SK-N-SH treated with all-trans-retinoic acid at 6 μM for 48 hours (cell line): ENCODE measurements at regions not wholly inside any gene's neighbourhood (a gene's known extent, or its start where the extent isn't known, plus 50 kb on each side); places are given as distances from the start of the nearest gene placed in this dataset.

Experiments used
- ATAC-seq: fragments of 200-7000 bp; cut with Tn5 transposase; 3 replicates; pipeline ENCODE4 v1.9.1; 2020; ENCODE audit warnings: mild to moderate bottlenecking, moderate library complexity
- ARNTL ChIP-seq: fragments of 450-650 bp; formaldehyde crosslinking; IDR thresholded peaks from 2 replicates; pipeline ENCODE4 v1.5.0; 2020; ENCODE audit warnings: low read depth, mild to moderate bottlenecking, moderate library complexity, borderline replicate concordance
- BACH2 ChIP-seq: fragments of 250-450 bp; sonication (Bioruptor Pico); IDR thresholded peaks from 2 replicates; pipeline ENCODE4 v1.9.0; 2021; ENCODE audit warnings: mild to moderate bottlenecking, borderline replicate concordance
- CSDC2 ChIP-seq: fragments of 250-450 bp; sonication (Bioruptor Pico); IDR thresholded peaks from 2 replicates; pipeline ENCODE4 v1.5.0; 2020; ENCODE audit warnings: mild to moderate bottlenecking, moderate library complexity
- ESRRG ChIP-seq: fragments of 250-450 bp; sonication (Bioruptor Pico); IDR thresholded peaks from 2 replicates; pipeline ENCODE4 v1.6.1; 2021; ENCODE audit warnings: mild to moderate bottlenecking
- GLIS3 ChIP-seq: fragments of 250-450 bp; sonication (Bioruptor Pico); IDR thresholded peaks from 2 replicates; pipeline ENCODE4 v1.5.0; 2020; ENCODE audit warnings: mild to moderate bottlenecking, moderate library complexity
- ISL1 ChIP-seq: fragments of 250-450 bp; sonication (Bioruptor Pico); IDR thresholded peaks from 2 replicates; pipeline ENCODE4 v2.1.2; 2022; ENCODE audit warnings: mild to moderate bottlenecking, moderate library complexity
- PPARA ChIP-seq: fragments of 250-450 bp; sonication (Bioruptor Pico); IDR thresholded peaks from 2 replicates; pipeline ENCODE4 v1.5.0; 2020; ENCODE audit warnings: mild to moderate bottlenecking, borderline replicate concordance
- RARB ChIP-seq: fragments of 250-450 bp; sonication (Bioruptor Pico); IDR thresholded peaks from 2 replicates; pipeline ENCODE4 v1.8.0; 2021; ENCODE audit warnings: mild to moderate bottlenecking, moderate library complexity
- SNAI2 ChIP-seq: fragments of 250-450 bp; sonication (Bioruptor Pico); IDR thresholded peaks from 2 replicates; pipeline ENCODE4 v1.5.0; 2020; ENCODE audit warnings: mild to moderate bottlenecking, moderate library complexity
- TCF4 ChIP-seq: fragments of 250-450 bp; sonication (Bioruptor Pico); IDR thresholded peaks from 2 replicates; pipeline ENCODE4 v1.8.0; 2021; ENCODE audit warnings: mild to moderate bottlenecking, moderate library complexity, borderline replicate concordance
- TOX ChIP-seq: fragments of 250-450 bp; sonication (Bioruptor Pico); IDR thresholded peaks from 2 replicates; pipeline ENCODE4 v1.8.0; 2021; ENCODE audit warnings: mild to moderate bottlenecking, moderate library complexity, borderline replicate concordance
- ZC3H10 ChIP-seq: fragments of 250-450 bp; sonication (Bioruptor Pico); IDR thresholded peaks from 2 replicates; pipeline ENCODE4 v1.5.1; 2021; ENCODE audit warnings: mild to moderate bottlenecking, moderate library complexity
- ZFP3 ChIP-seq: fragments of 250-450 bp; sonication (Bioruptor Pico); IDR thresholded peaks from 2 replicates; pipeline ENCODE4 v1.5.0; 2020; ENCODE audit warnings: mild to moderate bottlenecking, moderate library complexity
- ZFP30 ChIP-seq: fragments of 450-650 bp; formaldehyde crosslinking; IDR thresholded peaks from 2 replicates; pipeline ENCODE4 v1.5.0; 2022; ENCODE audit warnings: mild to moderate bottlenecking, moderate library complexity
- ZNF565 ChIP-seq: fragments of 450-650 bp; formaldehyde crosslinking; conservative IDR thresholded peaks from 2 replicates; pipeline ENCODE4 v1.5.0; 2020; ENCODE audit warnings: low read depth, mild to moderate bottlenecking, moderate library complexity
- ZNF70 ChIP-seq: fragments of 450-650 bp; formaldehyde crosslinking; IDR thresholded peaks from 2 replicates; pipeline ENCODE4 v1.5.0; 2020; ENCODE audit warnings: mild to moderate bottlenecking, moderate library complexity
- ZNF8 ChIP-seq: fragments of 450-650 bp; formaldehyde crosslinking; IDR thresholded peaks from 2 replicates; pipeline ENCODE4 v1.5.0; 2020; ENCODE audit warnings: mild to moderate bottlenecking, moderate library complexity
- TF ChIP-seq, protein P1 (sequence below): fragments of 250-450 bp; sonication (Bioruptor Pico); IDR thresholded peaks from 2 replicates; pipeline ENCODE4 v1.5.1; 2020; ENCODE audit warnings: low read depth, mild to moderate bottlenecking, moderate library complexity
- TF ChIP-seq, protein P2 (sequence below): fragments of 250-450 bp; sonication (Bioruptor Pico); IDR thresholded peaks from 2 replicates; pipeline ENCODE4 v1.8.0; 2020; ENCODE audit warnings: mild to moderate bottlenecking, moderate library complexity, borderline replicate concordance
- TF ChIP-seq, protein P3 (sequence below): fragments of 250-450 bp; sonication (Bioruptor Pico); IDR thresholded peaks from 2 replicates; pipeline ENCODE4 v1.8.0; 2021; ENCODE audit warnings: low read depth, mild to moderate bottlenecking, moderate library complexity, borderline replicate concordance
- TF ChIP-seq, protein P4 (sequence below): fragments of 250-450 bp; sonication (Bioruptor Pico); IDR thresholded peaks from 2 replicates; pipeline ENCODE4 v1.5.0; 2020; ENCODE audit warnings: mild to moderate bottlenecking, moderate library complexity

DNA sequence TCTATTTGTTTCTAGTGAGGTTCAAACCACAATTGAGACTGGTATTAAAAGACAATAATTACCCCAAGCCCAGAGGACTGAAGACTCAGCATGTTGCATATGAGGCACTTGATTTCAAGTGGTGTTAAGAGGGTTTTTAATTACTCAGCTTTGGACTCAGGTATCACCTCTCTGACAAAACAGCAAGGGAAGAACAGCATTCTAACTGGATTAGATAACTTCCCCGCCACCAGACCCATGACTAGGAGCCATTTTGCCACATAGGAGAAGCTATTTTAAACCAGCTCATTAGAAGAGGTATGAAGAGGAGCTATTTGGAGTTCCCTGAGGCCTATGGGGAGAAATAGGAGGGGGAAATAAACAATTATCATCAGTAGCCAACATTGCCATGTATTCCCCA, 226.1 kb upstream of the TOX3 start:
- no peak for ATAC-seq
- TF ChIP-seq PPARA (CRISPR knock-in tag): no peak
- TF ChIP-seq GLIS3 (CRISPR knock-in tag): no peak
- no peak for TF ChIP-seq TCF4 (CRISPR knock-in tag)
- no peak for TF ChIP-seq CSDC2 (CRISPR knock-in tag)
- TF ChIP-seq ZNF8 (CRISPR knock-in tag): no peak

DNA sequence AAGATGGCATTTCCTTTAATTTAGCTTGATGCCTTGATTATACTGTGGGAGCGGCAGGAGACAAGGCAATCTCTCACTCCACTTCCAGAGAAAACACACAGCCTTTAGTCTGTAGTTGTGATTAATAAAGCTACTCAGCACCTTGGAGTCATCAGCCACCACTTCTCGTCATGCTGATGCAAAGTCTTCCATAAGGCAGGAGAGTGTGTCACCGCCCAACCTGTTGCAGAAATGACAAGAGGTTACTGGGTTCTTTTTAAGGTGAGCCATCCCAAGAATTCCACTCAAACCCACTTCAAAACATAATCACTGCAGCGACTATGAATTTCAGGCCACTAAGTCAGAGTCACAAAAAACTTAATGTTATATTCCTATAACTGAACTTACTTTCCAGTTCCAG, 223.9 kb upstream of the TOX3 start:
- no peak for ATAC-seq
- no peak for TF ChIP-seq TOX (CRISPR knock-in tag)
- TF ChIP-seq, protein P1, sequence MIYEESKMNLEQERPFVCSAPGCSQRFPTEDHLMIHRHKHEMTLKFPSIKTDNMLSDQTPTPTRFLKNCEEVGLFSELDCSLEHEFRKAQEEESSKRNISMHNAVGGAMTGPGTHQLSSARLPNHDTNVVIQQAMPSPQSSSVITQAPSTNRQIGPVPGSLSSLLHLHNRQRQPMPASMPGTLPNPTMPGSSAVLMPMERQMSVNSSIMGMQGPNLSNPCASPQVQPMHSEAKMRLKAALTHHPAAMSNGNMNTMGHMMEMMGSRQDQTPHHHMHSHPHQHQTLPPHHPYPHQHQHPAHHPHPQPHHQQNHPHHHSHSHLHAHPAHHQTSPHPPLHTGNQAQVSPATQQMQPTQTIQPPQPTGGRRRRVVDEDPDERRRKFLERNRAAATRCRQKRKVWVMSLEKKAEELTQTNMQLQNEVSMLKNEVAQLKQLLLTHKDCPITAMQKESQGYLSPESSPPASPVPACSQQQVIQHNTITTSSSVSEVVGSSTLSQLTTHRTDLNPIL (CRISPR knock-in tag): no peak
- TF ChIP-seq ZNF565 (CRISPR knock-in tag): no peak
- TF ChIP-seq BACH2 (CRISPR knock-in tag): no peak
- TF ChIP-seq, protein P2, sequence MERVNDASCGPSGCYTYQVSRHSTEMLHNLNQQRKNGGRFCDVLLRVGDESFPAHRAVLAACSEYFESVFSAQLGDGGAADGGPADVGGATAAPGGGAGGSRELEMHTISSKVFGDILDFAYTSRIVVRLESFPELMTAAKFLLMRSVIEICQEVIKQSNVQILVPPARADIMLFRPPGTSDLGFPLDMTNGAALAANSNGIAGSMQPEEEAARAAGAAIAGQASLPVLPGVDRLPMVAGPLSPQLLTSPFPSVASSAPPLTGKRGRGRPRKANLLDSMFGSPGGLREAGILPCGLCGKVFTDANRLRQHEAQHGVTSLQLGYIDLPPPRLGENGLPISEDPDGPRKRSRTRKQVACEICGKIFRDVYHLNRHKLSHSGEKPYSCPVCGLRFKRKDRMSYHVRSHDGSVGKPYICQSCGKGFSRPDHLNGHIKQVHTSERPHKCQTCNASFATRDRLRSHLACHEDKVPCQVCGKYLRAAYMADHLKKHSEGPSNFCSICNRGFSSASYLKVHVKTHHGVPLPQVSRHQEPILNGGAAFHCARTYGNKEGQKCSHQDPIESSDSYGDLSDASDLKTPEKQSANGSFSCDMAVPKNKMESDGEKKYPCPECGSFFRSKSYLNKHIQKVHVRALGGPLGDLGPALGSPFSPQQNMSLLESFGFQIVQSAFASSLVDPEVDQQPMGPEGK (CRISPR knock-in tag): no peak
- no peak for TF ChIP-seq RARB (CRISPR knock-in tag)
- no peak for TF ChIP-seq ZNF70
- no peak for TF ChIP-seq SNAI2 (CRISPR knock-in tag)
- TF ChIP-seq ZFP3: no peak
- TF ChIP-seq, all 23 proteins: peak for 0

DNA sequence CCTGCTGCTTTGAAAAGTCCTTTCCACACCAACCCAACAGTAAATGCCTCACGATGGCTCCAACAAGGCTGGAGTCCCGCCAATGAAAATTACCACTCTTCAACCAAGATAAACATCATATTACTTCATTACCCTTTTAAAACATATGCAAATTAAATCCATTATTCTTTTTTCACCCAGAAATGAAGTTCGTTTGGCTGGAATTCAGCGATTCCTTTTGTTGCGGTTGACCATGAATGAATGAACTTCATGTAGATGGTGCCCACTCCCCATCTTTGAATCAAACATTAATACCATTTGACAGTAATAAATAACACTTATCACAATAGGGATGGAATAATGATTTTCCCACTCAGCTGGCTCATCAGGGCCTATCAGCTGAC, 211.5 kb upstream of the TOX3 start:
- TF ChIP-seq PPARA (CRISPR knock-in tag) (no peak), ISL1 (CRISPR knock-in tag) (no peak)
- TF ChIP-seq, protein P2 (CRISPR knock-in tag): no peak
- TF ChIP-seq, protein P3, sequence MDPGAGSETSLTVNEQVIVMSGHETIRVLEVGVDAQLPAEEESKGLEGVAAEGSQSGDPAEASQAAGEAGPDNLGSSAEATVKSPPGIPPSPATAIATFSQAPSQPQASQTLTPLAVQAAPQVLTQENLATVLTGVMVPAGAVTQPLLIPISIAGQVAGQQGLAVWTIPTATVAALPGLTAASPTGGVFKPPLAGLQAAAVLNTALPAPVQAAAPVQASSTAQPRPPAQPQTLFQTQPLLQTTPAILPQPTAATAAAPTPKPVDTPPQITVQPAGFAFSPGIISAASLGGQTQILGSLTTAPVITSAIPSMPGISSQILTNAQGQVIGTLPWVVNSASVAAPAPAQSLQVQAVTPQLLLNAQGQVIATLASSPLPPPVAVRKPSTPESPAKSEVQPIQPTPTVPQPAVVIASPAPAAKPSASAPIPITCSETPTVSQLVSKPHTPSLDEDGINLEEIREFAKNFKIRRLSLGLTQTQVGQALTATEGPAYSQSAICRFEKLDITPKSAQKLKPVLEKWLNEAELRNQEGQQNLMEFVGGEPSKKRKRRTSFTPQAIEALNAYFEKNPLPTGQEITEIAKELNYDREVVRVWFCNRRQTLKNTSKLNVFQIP (CRISPR knock-in tag): no peak
- ATAC-seq: no peak

DNA sequence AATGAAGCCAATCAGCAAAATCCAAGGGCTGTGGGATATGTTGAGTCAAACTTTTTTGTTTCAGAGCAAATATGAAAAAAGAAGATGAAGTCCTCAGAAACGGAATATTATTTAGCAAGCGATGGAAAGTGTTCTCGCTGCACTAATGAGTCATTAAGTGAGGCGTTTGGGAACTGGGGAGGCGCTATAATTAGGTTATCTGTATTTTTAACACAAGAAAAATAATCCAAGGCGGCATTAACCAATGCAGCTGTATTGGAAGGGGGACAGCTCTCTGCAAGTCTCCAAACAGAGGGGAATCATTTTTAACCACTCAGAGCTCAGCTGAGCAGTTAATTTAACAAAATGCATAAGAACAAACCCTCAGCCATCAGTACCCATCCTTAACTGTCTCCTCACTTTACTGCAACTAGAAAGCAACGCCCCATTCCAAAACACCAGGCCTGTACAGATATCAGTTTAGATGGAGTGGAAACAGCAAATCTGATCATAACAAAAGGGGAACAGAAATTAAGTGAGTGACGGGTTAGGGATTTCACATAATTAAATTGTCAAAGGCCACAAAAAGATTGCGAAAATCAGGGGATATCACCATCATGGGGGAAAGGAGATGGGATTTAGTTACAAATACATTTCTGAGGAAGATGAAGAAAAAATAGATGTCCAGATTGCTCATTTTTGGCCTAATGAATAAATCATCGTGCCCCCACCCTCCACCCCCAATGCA, 211.0 kb upstream of the TOX3 start:
- TF ChIP-seq ISL1 (CRISPR knock-in tag) (no peak), SNAI2 (CRISPR knock-in tag) (no peak), RARB (CRISPR knock-in tag) (no peak)
- TF ChIP-seq, protein P1 (CRISPR knock-in tag): no peak
- no peak for ATAC-seq

DNA sequence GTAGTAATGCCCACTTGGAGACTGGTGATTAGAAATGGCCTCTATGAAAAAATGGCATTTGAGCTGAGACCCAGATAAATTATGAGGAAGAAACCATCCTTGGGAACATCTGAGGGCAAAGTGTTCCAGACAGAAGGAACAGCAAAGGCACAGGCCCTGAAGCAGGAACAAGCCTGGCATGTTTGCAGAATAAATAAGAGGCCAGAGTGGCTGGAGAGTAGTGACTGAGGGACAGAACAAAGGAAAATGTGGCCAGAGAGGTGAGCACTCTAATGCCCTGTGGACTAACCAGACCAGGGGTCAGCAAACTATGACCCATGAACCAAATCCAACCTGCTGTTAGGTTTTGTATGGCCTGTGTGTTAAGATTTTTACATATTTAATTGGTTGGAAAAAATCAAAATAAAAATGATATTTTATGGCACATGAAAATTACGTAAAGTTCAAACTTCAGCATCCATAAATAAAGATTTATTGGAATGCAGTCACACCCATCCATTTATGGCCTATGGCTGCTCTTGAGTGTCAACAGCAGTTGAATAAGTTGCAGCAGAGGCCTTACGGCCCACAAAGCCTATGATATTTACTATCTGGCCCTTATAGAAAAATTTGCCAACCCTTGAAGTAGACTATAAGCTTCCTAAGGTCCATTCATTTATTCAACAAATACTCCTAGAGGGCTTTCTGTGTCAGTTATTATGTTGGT, 210.0 kb upstream of the TOX3 start:
- no peak for ATAC-seq
- TF ChIP-seq ESRRG (CRISPR knock-in tag) (no peak), RARB (CRISPR knock-in tag) (no peak), ZC3H10 (CRISPR knock-in tag) (no peak), ZFP30 (CRISPR knock-in tag) (no peak), ZNF565 (CRISPR knock-in tag) (no peak), GLIS3 (CRISPR knock-in tag) (no peak), ARNTL (no peak), SNAI2 (CRISPR knock-in tag) (no peak)
- TF ChIP-seq, protein P1 (CRISPR knock-in tag): no peak
- TF ChIP-seq, protein P4, sequence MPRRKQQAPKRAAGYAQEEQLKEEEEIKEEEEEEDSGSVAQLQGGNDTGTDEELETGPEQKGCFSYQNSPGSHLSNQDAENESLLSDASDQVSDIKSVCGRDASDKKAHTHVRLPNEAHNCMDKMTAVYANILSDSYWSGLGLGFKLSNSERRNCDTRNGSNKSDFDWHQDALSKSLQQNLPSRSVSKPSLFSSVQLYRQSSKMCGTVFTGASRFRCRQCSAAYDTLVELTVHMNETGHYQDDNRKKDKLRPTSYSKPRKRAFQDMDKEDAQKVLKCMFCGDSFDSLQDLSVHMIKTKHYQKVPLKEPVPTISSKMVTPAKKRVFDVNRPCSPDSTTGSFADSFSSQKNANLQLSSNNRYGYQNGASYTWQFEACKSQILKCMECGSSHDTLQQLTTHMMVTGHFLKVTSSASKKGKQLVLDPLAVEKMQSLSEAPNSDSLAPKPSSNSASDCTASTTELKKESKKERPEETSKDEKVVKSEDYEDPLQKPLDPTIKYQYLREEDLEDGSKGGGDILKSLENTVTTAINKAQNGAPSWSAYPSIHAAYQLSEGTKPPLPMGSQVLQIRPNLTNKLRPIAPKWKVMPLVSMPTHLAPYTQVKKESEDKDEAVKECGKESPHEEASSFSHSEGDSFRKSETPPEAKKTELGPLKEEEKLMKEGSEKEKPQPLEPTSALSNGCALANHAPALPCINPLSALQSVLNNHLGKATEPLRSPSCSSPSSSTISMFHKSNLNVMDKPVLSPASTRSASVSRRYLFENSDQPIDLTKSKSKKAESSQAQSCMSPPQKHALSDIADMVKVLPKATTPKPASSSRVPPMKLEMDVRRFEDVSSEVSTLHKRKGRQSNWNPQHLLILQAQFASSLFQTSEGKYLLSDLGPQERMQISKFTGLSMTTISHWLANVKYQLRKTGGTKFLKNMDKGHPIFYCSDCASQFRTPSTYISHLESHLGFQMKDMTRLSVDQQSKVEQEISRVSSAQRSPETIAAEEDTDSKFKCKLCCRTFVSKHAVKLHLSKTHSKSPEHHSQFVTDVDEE (CRISPR knock-in tag): no peak
